Spinal cord (tissue), 9 donors: ENCODE measurements at regions not wholly inside any gene's neighbourhood (a gene's known extent, or its start where the extent isn't known, plus 50 kb on each side); places are given as distances from the start of the nearest gene placed in this dataset.

Experiments used
- DNase-seq, 6 donors: peaks; one replicate each; pipeline versions ENCODE4 v3.0.0 to v3.0.0-alpha.2; 2013 to 2015; ENCODE audit warnings: low spot score in 6 of 6, low read depth in 4 of 6
- H3K27ac ChIP-seq: one replicate; pipeline ENCODE4 v1.5.1; 2013; ENCODE audit warnings: low read depth, low read length, control low read depth
- H3K27me3 ChIP-seq: one replicate; pipeline ENCODE4 v1.6.1; 2013; ENCODE audit warnings: low read length; ENCODE audit not compliant: control insufficient read depth, insufficient read depth
- H3K36me3 ChIP-seq: one replicate; pipeline ENCODE4 v1.6.1; 2013; ENCODE audit warnings: low read length; ENCODE audit not compliant: control insufficient read depth, insufficient read depth
- H3K4me1 ChIP-seq: one replicate; pipeline ENCODE4 v1.6.1; 2013; ENCODE audit warnings: low read length; ENCODE audit not compliant: control insufficient read depth, insufficient read depth
- H3K4me3 ChIP-seq: one replicate; pipeline ENCODE4 v1.5.1; 2013; ENCODE audit warnings: low read depth, low read length, control low read depth
- H3K9me3 ChIP-seq: one replicate; pipeline ENCODE4 v1.6.1; 2013; ENCODE audit warnings: low read length; ENCODE audit not compliant: control insufficient read depth, insufficient read depth
- WGBS: methylation state at CpG from one replicate; pipeline ENCODE4 v1.1.5; 2013; ENCODE audit warnings: missing lambda C conversion rate; ENCODE audit not compliant: insufficient coverage; 5-methylcytosine and 5-hydroxymethylcytosine counted together
- donor health status: healthy.

DNA sequence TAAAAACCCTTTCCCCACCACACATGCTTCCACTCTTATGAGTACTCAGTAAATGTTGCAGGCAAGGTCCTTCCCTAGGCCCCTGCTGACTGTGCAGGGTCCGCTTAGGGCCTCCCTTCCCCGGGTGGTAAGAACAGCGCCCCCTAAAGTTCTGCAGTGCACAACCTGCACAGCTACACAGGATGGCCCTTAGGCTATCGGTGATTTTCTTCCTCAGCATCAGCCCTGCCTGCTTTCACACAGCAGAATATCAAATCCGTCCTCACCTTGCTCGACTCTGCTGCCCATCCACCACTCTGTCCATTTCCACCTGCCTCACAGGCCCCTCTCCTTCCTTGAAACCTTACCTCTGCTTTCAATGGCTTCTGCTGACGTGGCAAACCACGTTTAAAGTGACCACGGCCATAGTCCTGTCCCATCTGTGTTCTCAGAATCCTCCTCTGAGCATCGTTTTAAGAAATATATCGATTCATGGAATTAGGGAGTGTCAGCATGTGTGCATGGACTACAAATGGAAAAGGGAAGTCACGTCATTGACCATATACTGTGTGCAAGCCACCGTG is 51.4 kb upstream of the TMEM132E start:
- WGBS: 62% methylated on average over 12 of the region's 13 CpGs
- no peaks in the 10 kb centered on the region for H3K4me1 ChIP-seq
- DNase-seq: peak in 1 of 6 donors; percentile 34
- no peaks in the 10 kb centered on the region for H3K36me3 ChIP-seq
- H3K9me3 ChIP-seq: no peaks in the 10 kb centered on the region
- no peak overlapping the region for H3K27ac ChIP-seq
- H3K27me3 ChIP-seq: no peaks in the 10 kb centered on the region
- no peak overlapping the region for H3K4me3 ChIP-seq

DNA sequence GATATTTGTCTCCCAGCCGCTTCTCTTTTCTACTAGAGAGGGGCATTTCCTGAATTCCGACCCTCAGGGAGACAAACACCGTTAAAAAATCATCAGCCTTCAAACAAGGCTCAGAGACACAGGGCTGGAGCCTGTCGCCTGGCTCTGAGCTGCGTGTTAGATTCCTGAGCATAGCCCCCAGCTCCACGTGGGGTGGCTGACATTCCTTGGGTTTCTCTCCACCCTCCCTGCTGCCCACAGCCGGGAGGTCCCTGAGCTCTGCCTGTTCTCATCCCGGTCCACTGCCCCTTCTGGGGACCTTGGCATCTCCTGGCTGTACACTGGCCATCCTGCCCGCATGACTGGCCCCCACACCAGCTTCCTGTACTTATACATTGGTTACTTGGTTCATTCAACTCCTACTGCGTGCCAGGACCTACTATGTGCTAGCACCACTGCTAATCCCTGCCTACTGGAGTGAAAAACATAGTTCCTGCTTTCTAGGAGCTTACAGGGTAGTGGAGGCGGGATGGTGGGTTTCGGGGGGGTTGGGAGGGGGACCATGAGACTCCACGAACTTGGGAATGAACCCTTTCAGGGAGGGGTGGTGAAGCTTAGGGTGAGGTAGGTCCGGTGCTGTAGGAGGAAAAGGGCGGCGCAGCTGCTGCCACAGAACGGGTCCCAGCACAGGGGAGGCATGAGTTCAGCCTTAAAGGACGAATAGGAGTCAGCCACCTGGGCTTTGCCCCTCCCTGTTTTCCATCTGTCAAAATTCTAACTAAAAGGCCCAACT is 52.1 kb upstream of the TMEM132E start:
- no peaks in the 10 kb centered on the region for H3K9me3 ChIP-seq
- WGBS: 62% methylated on average over 17 of the region's 18 CpGs
- no peaks in the 10 kb centered on the region for H3K4me1 ChIP-seq
- H3K4me3 ChIP-seq: no peak overlapping the region
- H3K27ac ChIP-seq: no peak overlapping the region
- no peaks in the 10 kb centered on the region for H3K27me3 ChIP-seq
- no peaks in the 10 kb centered on the region for H3K36me3 ChIP-seq
- DNase-seq: no peak

DNA sequence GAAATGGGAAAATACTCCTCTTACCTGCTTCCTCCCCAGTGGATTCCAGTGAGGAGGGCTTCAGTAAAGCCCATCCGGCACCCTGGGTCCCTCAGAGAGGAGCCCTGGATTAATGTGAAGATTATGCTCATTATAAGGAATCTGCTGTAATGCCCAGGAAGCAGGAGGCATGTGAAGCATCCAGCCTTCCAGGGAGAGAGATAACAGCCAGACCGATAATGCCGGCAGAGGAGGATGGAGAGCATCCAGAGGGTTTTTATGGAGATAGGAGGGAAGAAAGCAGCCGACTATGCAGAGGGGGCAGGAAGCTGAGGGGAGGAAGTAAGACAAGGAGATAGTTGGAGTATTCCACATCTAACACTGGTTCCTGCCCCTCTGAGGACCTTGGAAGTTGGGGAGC is 53.7 kb upstream of the TMEM132E start:
- Histone ChIP-seq H3K4me1 (no peaks in the 10 kb centered on the region), H3K27ac (no peak overlapping the region), H3K4me3 (no peak overlapping the region), H3K27me3 (no peaks in the 10 kb centered on the region), H3K9me3 (no peaks in the 10 kb centered on the region), H3K36me3 (no peaks in the 10 kb centered on the region)
- WGBS: 83% methylated on average over 1 of the region's 4 CpGs
- peak in 1 of 6 donors; percentile 7 for DNase-seq

DNA sequence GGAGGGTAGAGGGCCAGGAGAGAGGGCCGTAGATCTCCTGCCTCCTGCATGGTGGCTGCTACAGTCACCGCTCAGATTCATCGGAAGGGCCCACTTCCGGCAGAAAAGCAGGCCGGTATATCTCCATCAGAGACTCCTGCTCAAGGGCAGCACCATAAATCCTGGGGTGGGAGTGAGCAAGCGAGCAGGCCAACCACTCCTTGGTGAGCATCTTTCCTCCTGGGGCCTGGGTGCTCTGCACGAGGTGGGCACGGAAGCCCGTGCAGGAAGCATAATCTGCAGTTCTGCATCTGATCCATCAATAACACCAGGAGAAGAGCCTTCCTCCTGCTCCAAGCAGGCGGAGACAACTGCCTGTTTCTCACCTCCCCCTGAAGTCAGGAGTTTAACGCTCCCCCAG is 57.4 kb upstream of the TMEM132E start:
- Histone ChIP-seq H3K4me1 (peaks cover 2% of the 10 kb centered on the region), H3K9me3 (no peaks in the 10 kb centered on the region), H3K4me3 (no peak overlapping the region), H3K27me3 (no peaks in the 10 kb centered on the region), H3K27ac (no peak overlapping the region), H3K36me3 (no peaks in the 10 kb centered on the region)
- DNase-seq: no peak
- WGBS: 81% methylated on average over 10 of the region's 11 CpGs

DNA sequence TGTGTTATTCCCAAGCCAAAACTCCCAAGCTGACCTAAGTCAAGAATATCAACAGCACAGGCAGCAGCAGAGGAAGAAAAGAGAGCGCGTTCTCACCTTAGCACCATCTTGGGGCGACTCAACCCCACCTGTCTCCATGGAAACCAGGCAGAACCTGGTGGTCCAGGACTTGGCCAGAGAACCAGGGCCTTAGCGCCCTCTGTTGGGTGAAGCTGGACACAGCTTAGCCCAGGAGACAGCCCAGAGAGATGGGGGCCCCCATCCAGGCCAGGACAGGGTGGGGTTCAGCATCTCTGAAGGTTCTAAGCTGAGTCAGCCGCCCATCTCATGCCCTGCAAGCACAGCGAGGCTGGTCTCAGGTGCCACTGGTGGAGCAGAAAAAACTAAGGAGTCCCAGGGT is 60.1 kb upstream of the TMEM132E start:
- DNase-seq: peak in 2 of 6 donors; percentile 20 to 77

DNA sequence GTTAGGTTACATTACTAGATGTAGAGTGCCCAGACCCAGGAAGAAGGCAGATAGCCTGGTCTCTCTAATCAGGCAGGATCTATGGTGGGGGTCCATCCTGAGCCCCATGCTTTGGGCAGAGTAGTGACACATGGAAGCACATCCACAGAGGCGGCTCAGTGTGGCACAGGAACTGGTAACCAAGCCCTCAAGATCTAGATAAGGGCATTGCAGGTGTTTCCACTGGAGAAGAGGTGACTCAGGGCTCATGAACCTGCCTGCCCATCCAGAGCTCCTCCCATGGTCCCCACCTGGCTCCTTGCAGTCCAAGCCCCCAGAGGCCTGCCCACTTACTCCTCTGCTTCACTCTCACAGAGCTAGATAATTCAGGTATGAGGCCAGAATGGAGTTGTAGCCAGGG is 62.0 kb upstream of the TMEM132E start:
- Histone ChIP-seq H3K4me3 (no peak overlapping the region), H3K27me3 (no peaks in the 10 kb centered on the region), H3K27ac (no peak overlapping the region), H3K4me1 (peaks cover 2% of the 10 kb centered on the region), H3K36me3 (no peaks in the 10 kb centered on the region), H3K9me3 (no peaks in the 10 kb centered on the region)
- 80% methylated on average over 1 of the region's 1 CpG for WGBS
- no peak for DNase-seq

More for the DNA sequence above, 60.1 kb upstream of the TMEM132E start:
- Histone ChIP-seq H3K9me3 (no peaks in the 10 kb centered on the region), H3K36me3 (no peaks in the 10 kb centered on the region), H3K27ac (no peak overlapping the region), H3K4me1 (peaks cover 2% of the 10 kb centered on the region), H3K27me3 (no peaks in the 10 kb centered on the region), H3K4me3 (no peak overlapping the region)
- 12% methylated on average over 3 of the region's 6 CpGs for WGBS

DNA sequence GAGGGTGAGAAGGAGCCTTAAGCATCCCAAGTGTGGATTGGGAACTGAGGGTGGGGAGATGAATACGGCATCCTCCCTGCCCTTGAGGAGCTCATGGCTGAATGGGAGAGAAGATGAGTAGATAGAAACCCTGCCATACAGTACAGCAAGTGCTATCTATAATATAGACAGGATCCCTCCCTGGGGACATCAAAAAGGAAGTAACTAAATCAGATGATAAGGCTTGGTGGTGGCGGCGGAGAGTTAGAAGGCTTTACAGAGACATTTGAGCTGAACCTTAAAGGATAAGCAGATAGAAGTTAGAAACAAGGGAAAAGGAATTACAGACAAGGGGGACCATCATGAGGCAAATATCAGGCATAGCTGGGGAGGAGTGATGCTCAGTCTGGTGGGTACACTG is 67.5 kb upstream of the TMEM132E start:
- DNase-seq: no peak
- WGBS: 100% methylated on average over 2 of the region's 3 CpGs

DNA sequence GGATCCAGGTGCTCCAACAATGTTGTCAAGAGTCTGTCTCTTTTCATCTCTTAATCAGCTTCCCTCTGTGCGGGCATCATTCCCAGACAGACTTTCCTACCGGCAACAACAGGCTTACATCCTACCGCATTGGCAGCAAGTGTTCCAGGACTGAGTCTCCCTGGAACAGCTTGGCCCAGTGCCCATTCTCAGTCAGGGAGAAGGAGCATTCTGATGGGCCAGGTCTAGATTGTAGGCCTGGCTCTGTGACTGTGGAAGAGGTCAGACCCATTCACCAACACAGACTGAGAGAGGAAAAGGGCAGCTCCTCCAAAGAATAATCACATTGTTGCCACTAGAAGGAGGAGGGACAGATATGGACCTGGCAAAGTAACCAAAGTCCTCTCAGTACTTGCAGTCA is 68.1 kb upstream of the TMEM132E start:
- peak in 1 of 6 donors; percentile 24 for DNase-seq

More for the DNA sequence above, 67.5 kb upstream of the TMEM132E start:
- Histone ChIP-seq H3K27ac (no peak overlapping the region), H3K36me3 (no peaks in the 10 kb centered on the region), H3K4me3 (no peak overlapping the region), H3K27me3 (peaks cover 6% of the 10 kb centered on the region), H3K9me3 (no peaks in the 10 kb centered on the region), H3K4me1 (no peaks in the 10 kb centered on the region)

DNA sequence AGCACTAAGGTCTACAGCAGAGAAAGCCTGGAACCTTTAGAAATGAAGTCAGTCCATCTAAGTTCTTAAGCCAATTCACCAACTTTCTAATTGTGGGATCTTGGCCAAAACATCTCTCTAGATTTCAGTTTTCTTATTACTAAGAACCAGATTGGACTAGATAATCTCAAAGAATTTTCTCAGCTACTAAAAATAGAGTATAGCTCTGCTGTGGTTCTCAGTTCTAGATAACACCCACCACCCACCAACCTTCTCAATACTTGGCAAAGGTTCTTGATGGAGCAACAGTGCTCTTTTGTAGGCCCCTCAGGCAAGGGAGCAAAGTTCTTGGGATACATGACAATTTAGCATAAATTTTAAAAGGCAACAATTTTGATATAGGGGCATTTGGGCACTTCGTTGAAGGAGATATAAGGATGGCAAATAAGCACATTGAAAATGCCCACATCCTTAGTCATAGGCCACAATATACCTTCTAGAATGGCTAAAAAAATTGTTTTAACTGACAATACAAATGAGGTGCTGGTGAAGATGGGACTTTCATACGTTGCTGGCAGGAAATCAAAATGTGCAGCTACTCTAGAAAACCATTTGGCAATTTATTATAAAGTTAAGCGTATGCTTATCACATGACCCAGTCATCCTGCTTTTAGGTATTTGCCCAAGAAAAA is 74.4 kb upstream of the TMEM132E start:
- no peak for DNase-seq
- Histone ChIP-seq H3K36me3 (no peaks in the 10 kb centered on the region), H3K9me3 (no peaks in the 10 kb centered on the region), H3K4me1 (peaks cover 2% of the 10 kb centered on the region), H3K4me3 (no peak overlapping the region), H3K27me3 (peaks cover 24% of the 10 kb centered on the region), H3K27ac (no peak overlapping the region)
- no CpG with 5 or more reads among the region's 3 CpGs for WGBS

More for the DNA sequence above, 68.1 kb upstream of the TMEM132E start:
- 61% methylated on average over 3 of the region's 3 CpGs for WGBS
- Histone ChIP-seq H3K9me3 (no peaks in the 10 kb centered on the region), H3K27ac (no peak overlapping the region), H3K27me3 (peaks cover 10% of the 10 kb centered on the region), H3K36me3 (no peaks in the 10 kb centered on the region), H3K4me3 (no peak overlapping the region), H3K4me1 (no peaks in the 10 kb centered on the region)
